ENCODE measurements at regions not wholly inside any gene's neighbourhood (a gene's known extent, or its start where the extent isn't known, plus 50 kb on each side); places are given as distances from the start of the nearest gene placed in this dataset.
"Not testable (repeated sequence)": the region's sequence is repeated elsewhere in the genome, so short reads cannot be mapped to it uniquely, and the experiment has no call there.

DNA sequence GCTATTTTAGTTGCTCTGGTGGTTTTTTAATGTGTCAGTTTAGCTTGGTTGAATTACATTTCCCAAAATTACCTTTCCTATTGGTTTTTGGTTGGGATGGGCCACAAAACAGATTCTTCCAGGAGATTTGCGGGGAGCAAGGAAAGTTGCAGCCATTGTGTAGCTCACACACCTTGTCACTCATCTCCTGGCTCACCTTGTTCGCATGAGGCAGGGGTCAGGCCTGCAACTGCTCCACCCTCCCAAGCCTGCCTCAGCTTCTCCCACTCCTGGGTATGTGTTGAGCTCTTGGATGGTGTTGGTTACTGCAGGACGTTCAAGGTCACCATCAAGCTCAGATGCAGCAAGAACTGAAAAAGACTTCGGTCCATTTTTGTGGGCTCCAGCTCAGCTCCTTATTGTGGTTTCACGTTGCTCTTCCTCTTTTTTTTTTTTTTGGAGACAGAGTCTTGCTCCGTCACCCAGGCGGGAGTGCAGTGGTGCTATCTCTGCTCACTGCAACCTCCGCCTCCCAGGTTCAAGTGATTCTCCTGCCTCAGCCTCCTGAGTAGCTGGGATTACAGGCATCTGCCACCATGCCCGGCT is 95.6 kb upstream of the METTL14 start:
- no peak for DNase-seq

DNA sequence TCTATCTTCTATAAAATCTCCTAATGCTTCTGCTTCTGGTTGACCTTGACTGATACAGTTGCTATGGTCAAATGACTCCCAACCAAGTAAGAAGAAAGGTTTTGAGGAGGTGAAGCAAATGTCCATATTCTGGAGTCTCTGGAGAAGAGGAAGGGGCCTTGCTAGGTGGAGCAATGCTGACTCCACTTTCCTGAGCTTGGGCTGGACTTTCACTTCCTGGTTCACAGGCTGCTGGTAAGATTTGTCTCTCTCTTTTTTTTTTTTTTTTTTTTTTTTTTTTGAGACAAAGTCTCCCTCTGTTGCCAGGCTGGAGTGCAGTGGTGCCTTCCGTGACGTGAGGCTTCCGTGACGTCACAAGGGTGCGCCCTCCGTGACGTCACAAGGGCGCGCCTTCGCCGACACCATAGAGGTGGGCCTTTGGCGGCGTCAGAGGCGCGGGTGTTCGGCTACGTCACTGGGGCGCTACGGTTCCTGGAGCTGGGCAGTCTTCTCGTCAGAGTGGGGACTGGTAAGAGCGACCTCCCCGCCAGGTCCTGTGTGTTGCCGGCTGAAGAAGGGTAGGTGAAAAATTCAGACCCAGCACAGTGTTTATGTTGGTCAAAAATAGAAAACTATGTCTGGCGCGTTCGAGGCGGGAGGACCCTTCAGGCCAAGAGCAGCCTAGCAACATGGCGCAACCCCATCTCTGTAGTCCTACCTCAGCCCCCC is 93.7 kb upstream of the METTL14 start:
- DNase-seq = peak; percentile 97

DNA sequence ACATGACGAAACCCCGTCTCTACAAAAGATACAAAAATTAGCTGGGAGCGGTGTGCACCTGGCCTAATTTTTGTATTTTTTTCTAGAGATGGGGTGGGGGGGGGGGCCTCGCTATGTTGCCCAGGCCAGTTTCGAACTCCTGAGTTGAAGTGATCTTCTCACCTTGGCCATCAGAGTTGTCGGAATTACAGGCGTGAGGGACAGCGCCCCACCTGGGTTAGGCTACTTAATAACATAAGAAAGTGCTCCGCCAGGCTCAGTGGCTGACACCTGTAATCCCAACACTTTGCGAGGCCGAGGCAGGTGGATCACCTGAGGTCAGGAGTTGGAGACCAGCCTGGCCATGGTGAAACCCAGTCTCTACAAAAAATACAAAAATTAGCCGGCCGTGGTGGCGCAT is 92.9 kb upstream of the METTL14 start:
- not testable (repeated sequence) for DNase-seq

DNA sequence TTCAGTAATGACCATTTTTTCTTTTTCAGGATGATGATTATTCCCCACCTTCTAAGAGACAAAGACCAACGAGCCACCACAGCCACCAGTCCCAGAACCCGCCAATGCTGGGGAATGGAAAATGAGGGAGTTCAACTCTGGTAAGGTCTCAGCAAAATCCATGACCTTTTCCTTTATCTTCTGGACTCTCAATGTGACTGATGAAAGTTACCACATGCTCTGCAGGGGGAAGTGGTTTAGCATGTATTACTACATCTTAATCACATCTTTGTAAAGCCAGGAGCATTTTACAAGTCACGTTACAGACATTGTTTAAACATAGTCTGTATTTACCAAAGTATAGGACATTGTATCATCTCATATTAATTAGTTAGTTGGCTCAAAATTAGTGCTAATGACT is 89.3 kb upstream of the METTL14 start:
- DNase-seq = not testable (repeated sequence)

DNA sequence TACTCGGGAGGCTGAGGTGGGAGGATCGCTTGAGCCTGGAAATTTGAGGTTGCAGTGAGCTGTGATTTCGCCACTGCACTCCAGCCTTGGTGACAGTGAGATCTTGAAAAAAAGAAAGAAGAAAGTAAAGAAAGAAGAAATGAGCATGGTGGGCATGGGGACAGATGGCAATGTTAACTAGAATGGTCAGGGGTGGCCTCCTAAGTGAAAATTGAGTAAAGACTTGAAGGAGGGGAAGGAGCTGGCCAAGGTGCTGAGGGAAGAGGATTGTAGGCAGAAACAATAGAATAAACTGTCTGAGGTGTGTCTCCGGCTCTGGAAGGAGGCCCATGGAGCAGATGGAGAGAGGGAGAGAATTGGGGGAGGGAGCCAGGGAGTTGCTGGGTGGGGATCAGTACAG is 60.1 kb upstream of the METTL14 start:
- DNase-seq = not testable (repeated sequence)

DNA sequence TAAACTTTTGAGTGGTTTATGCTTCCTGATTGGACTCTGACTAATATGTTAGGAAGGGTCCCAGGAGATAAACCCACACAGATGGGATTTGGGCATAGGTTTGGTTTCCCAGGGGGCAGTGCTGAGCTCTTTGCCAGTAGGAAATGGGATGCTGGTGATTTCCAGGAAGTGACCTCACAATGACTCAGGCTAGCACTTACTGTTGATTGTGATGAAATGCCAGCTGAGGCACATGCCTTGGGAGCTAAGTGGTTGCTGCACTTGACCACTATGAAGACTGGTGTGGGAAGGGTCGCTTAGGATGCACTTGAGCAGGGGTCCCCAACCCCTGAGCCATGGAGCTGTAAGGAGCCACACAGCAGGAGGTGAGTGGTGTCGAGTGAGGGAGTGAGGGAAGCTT is 55.5 kb upstream of the METTL14 start:
- peak; percentile 55 for DNase-seq

DNA sequence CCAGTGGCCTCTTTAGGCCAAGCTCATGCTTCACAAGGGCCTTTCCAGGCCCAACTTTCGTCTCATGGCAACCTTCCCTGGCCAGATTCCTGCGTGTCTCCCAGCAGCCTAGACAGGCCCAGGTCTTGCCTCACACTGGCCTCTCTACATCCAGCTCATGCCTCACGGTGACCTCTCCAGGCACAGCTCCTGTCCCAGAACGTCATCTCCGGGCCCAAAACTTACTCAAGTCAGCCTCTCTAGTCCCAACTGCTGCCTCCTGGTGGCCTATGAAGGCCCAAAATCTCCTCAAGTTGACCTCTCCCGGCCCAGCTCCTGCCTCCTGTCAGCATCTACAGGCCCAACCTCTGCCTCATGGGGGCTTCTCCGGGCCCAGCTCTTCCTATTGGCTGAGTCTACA is 54.3 kb upstream of the METTL14 start:
- DNase-seq = not testable (repeated sequence)

DNA sequence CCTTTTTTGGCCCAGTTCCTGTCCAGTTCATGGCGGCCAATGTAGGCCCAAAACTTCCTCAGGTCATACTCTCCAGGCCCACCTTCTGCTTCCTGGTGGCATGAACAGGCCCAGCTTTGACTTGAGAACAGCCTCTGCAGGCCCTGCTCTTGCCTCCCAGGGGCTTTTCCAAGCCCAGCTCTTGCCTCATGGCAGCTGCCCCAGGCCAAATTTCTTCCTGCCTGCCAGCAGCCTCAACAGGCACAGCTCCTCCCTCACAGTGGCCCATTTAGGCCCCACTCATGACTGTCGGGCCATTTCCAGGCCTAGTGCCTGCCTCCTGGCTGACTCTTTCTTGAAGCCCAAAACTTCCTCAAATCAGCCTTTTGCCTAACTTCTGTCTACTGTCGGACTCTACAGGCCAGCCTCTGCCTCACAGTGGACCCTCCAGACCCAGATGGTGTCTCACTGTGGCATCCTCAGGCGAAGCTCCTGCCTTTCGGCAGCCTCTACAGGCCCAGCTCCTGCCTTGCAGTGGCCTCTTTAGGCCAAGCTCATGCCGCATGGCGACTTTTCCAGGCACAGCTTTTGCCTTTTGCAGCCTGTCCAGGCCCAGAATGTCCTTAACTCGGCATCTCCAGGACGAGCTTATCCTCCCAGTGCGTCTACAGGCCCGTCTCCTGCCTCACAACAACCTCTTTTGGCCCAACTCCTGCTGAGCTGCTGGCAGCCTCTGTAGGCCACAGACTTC is 53.7 kb upstream of the METTL14 start:
- not testable (repeated sequence) for DNase-seq

DNA sequence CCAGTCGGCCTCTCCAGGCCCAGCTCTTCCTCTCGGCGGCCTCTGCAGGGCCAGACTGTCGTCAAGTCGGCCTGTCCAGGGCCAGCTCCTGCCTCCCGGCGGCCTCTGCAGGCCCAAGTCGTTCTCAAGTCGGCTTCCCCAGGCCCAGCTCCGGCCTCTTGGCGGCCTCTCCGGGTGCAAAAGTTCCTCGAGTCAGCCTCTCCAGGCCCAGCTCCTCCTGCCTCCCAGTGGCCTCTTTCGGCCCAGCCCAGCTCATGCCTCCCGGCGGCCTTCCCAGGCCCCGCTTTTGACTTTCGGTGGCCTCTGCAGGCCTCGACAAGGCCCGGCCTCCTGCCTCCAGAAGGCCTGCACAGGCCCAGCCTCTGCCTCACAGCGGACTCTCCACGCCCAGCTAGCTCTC is 51.7 kb upstream of the METTL14 start:
- not testable (repeated sequence) for DNase-seq

DNA sequence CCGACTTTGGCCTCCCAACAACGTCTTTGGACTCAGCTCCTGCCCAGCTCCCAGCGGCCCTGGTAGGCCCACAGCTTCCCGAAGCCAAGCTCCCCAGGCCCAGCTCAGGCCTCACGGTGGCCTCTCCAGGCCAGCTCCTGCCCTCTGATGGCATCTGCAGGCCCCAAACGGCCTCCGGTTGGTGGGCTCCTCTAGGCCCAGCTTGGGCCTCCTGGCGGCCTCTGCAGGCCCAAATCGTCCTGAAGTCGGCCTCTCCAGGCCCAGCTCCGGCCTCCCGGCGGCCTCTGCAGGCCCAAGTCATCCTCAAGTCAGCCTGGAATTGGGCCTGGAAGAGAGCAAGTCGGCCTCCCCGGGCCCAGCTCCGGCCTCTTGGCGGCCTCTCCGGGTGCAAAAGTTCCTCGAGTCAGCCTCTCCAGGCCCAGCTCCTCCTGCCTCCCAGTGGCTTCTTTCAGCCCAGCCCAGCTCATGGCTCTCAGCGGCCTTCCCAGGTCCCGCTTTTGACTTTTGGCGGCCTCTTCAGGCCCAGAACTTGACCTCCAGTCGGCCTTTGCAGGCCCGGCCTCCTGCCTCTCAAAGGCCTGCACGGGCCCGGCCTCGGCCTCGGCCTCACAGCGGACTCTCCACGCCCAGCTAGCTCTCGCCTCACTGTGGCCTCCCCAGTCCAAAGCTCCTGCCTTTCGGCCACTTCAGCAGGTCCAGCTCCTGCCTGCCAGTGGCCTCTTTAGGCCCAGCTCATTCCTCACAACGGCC is 50.9 kb upstream of the METTL14 start:
- not testable (repeated sequence) for DNase-seq
